Transverse colon (tissue), 3 donors: ENCODE measurements at regions not wholly inside any gene's neighbourhood (a gene's known extent, or its start where the extent isn't known, plus 50 kb on each side); places are given as distances from the start of the nearest gene placed in this dataset.

Source experiments
- CTCF ChIP-seq, 5 experiments: fragments of 200-600 bp in 3 of 5; fragments of 450-650 bp in 2 of 5; sonication (generic) in 3 of 5; IDR thresholded peaks; 1 replicate in 2 of 5; 2 replicates in 3 of 5; pipeline ENCODE4 v1.5.1; 2016 to 2017; ENCODE audit warnings: antibody characterized with exemption in 5 of 5, inconsistent platforms in 3 of 5, mild to moderate bottlenecking in 2 of 5, moderate library complexity in 1 of 5
- POLR2A ChIP-seq: fragments of 450-650 bp; IDR thresholded peaks from one replicate; pipeline ENCODE4 v1.6.1; 2016; ENCODE audit warnings: antibody characterized with exemption, mild to moderate bottlenecking, moderate library complexity

GRCh38 chr2:172334988-172335387 is 92.4 kb upstream of the ITGA6 start:
- no peak for TF ChIP-seq POLR2A
- peak in 2 of 5 experiments; percentile 11 to 35 for TF ChIP-seq CTCF (IDR thresholded peaks at IDR 0.05)
